Smooth muscle cell (in vitro differentiated cells): ENCODE measurements at regions not wholly inside any gene's neighbourhood (a gene's known extent, or its start where the extent isn't known, plus 50 kb on each side); places are given as distances from the start of the nearest gene placed in this dataset.
A peak's percentile ranks its signal among the peaks of the same experiment; 100 is the strongest.
"Not testable (repeated sequence)": the region's sequence is repeated elsewhere in the genome, so short reads cannot be mapped to it uniquely, and the experiment has no call there.

Experiments
- DNase-seq: peaks from one replicate; lab custom pipeline; 2025; ENCODE audit not compliant: unreplicated experiment; lab: John Stamatoyannopoulos, UW
- H2AFZ ChIP-seq: fragments of 200-600 bp; sonication (generic); 2 replicates; pipeline ENCODE4 v1.6.0; 2016; ENCODE audit warnings: antibody characterized with exemption, low read depth, mild to moderate bottlenecking
- H3F3A ChIP-seq: fragments of 200-600 bp; sonication (generic); 2 replicates; pipeline ENCODE4 v1.6.0; 2017; ENCODE audit warnings: antibody characterized with exemption, low read depth
- H3K27ac ChIP-seq: fragments of 200-600 bp; sonication (generic); 2 replicates; pipeline ENCODE4 v1.5.1; 2016; ENCODE audit warnings: low read depth, mild to moderate bottlenecking
- H3K27me3 ChIP-seq: fragments of 200-600 bp; sonication (generic); 2 replicates; pipeline ENCODE4 v1.6.1; 2016; ENCODE audit warnings: low read depth, mild to moderate bottlenecking
- H3K36me3 ChIP-seq: fragments of 200-600 bp; sonication (generic); 2 replicates; pipeline ENCODE4 v1.5.1; 2016; ENCODE audit warnings: low read depth
- H3K4me1 ChIP-seq: fragments of 200-600 bp; sonication (generic); 2 replicates; pipeline ENCODE4 v1.5.1; 2016; ENCODE audit warnings: low read depth
- H3K4me2 ChIP-seq: fragments of 200-600 bp; sonication (generic); 2 replicates; pipeline ENCODE4 v1.6.0; 2016; ENCODE audit warnings: mild to moderate bottlenecking
- H3K4me3 ChIP-seq: fragments of 200-600 bp; sonication (generic); 2 replicates; pipeline ENCODE4 v1.5.1; 2016; ENCODE audit warnings: mild to moderate bottlenecking
- H3K79me2 ChIP-seq: fragments of 200-600 bp; sonication (generic); 2 replicates; pipeline ENCODE4 v1.6.0; 2016; ENCODE audit warnings: low read depth, mild to moderate bottlenecking
- H3K9ac ChIP-seq: fragments of 200-600 bp; sonication (generic); 2 replicates; pipeline ENCODE4 v1.6.0; 2016; ENCODE audit warnings: low read depth
- H3K9me3 ChIP-seq: fragments of 200-600 bp; sonication (generic); replicated peaks from 2 replicates; pipeline ENCODE4 v1.5.1; 2016; ENCODE audit warnings: low read depth
- H4K20me1 ChIP-seq: fragments of 200-600 bp; sonication (generic); 2 replicates; pipeline ENCODE4 v1.6.0; 2016; ENCODE audit warnings: low read depth
- WGBS: methylation state at CpG from one replicate; pipeline ENCODE4 v1.1.7; 2016; ENCODE audit warnings: low lambda C conversion rate; 5-methylcytosine and 5-hydroxymethylcytosine counted together
- TF ChIP-seq, protein P1 (sequence below): fragments of 200-600 bp; sonication (generic); IDR thresholded peaks from 2 replicates; pipeline ENCODE4 v1.5.1; 2017; ENCODE audit warnings: borderline replicate concordance, mild to moderate bottlenecking, antibody characterized with exemption; ENCODE audit not compliant: insufficient read depth, poor library complexity, severe bottlenecking

DNA sequence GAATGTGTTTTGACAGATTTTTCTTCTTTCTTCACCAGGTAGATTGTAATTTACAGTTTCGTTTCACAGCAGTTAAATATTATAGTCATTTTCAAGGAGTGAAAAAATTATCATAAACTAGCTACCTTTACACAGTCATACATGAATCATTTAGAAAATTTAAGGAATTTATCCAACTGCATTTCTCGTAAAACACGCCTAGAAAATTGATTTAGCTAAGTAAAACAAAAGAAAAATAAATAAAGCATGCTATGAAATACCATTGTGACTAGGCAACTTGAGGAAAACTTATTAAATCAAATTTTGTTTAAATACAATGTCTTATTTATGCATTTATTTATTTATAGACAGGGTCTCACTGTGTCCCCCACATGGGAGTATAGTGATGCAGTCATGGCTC lies 109.9 kb upstream of the EMB start:
- no peaks in the 10 kb centered on the region for H3F3A ChIP-seq
- 68% methylated on average over 3 of the region's 3 CpGs for WGBS
- no peak overlapping the region for H3K4me2 ChIP-seq
- H3K27ac ChIP-seq, result no peak overlapping the region
- no peaks in the 10 kb centered on the region for H4K20me1 ChIP-seq
- H3K9ac ChIP-seq, result no peak overlapping the region
- H3K4me3 ChIP-seq, result no peak overlapping the region
- H3K4me1 ChIP-seq, result no peaks in the 10 kb centered on the region
- H3K27me3 ChIP-seq, result no peaks in the 10 kb centered on the region
- no peaks in the 10 kb centered on the region for H3K36me3 ChIP-seq
- TF ChIP-seq, protein P1, sequence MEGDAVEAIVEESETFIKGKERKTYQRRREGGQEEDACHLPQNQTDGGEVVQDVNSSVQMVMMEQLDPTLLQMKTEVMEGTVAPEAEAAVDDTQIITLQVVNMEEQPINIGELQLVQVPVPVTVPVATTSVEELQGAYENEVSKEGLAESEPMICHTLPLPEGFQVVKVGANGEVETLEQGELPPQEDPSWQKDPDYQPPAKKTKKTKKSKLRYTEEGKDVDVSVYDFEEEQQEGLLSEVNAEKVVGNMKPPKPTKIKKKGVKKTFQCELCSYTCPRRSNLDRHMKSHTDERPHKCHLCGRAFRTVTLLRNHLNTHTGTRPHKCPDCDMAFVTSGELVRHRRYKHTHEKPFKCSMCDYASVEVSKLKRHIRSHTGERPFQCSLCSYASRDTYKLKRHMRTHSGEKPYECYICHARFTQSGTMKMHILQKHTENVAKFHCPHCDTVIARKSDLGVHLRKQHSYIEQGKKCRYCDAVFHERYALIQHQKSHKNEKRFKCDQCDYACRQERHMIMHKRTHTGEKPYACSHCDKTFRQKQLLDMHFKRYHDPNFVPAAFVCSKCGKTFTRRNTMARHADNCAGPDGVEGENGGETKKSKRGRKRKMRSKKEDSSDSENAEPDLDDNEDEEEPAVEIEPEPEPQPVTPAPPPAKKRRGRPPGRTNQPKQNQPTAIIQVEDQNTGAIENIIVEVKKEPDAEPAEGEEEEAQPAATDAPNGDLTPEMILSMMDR, result no peak
- H2AFZ ChIP-seq, result no peak overlapping the region
- no peaks in the 10 kb centered on the region for H3K79me2 ChIP-seq
- H3K9me3 ChIP-seq, result no peaks in the 10 kb centered on the region
- DNase-seq, result no peak

DNA sequence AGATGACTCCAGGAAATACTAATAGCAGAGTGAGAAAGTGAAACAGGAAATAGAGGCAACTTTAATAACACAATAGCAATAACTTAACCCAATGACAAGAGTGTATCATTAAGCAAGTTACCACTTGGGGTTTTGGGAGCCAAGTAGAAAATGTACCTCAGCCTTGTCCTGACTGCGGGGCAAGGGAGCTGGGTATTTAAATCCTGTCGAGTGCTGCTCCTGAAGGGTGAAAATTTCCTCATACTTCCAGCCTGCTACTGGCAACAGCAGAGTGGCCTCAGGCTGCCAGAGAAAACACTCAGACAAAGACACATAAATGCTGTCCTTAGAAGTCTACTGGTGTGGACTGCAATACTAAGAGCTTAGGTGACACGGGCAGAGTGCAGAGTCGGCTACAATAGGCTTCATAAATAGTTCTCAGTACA lies 112.5 kb upstream of the EMB start:
- peak overlapping the region; percentile 35 for H3K27ac ChIP-seq
- no peaks in the 10 kb centered on the region for H4K20me1 ChIP-seq
- no peaks in the 10 kb centered on the region for H3K9me3 ChIP-seq
- no peaks in the 10 kb centered on the region for H3F3A ChIP-seq
- H3K4me1 ChIP-seq, result no peaks in the 10 kb centered on the region
- WGBS, result 45% methylated on average over 4 of the region's 4 CpGs
- H3K4me3 ChIP-seq, result no peak overlapping the region
- H3K4me2 ChIP-seq, result peak overlapping the region; percentile 68
- peak overlapping the region; percentile 82 for H2AFZ ChIP-seq
- no peak overlapping the region for H3K9ac ChIP-seq
- DNase-seq, result no peak
- TF ChIP-seq, protein P1, result no peak
- no peaks in the 10 kb centered on the region for H3K27me3 ChIP-seq
- H3K79me2 ChIP-seq, result no peaks in the 10 kb centered on the region
- H3K36me3 ChIP-seq, result no peaks in the 10 kb centered on the region

DNA sequence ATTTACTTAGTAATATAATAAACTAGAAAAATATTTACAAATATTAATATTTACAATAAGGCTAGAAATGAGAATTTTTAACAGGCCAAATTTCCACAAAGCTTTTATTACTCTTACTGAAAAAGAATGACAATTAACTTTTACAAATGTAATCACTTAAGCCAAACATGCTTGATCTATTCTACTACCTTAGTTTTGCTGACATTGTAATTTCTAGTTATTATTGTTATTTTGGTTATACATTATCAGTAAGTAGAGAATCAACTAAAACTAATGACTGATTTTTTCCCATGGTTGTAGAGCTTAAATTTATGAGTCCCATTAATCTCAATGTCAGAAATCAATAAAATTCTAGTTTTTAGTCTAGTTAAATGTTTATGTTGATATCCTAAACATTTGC lies 107.8 kb upstream of the PARP8 start:
- H3K4me2 ChIP-seq, H3K4me1 ChIP-seq, H3K27ac ChIP-seq, H3K79me2 ChIP-seq, H3K27me3 ChIP-seq, H4K20me1 ChIP-seq, H3F3A ChIP-seq, H3K9me3 ChIP-seq, H3K4me3 ChIP-seq, H3K36me3 ChIP-seq, DNase-seq, H2AFZ ChIP-seq, H3K9ac ChIP-seq: not testable (repeated sequence)

DNA sequence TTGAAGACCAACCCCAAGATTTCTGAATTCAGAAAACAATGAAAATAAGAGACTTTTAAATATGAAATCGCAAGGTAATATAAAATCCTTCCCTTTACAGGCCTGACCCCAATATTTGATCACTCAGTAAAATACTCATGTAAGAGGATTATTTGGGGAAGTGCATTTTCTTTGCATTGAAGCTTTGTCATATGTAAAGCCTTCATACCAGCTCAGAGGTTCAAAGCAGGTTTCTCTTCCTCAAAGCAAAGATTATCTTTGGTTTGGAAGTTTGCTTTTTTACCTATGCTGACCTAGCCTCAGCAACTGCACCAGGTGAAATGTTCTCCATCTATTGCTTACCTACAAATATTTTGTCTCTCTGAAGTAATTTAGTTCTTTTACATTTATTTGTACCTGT lies 106.5 kb upstream of the PARP8 start:
- no peak overlapping the region for H3K4me2 ChIP-seq
- no peaks in the 10 kb centered on the region for H3K36me3 ChIP-seq
- no peak for DNase-seq
- no peak overlapping the region for H3K9ac ChIP-seq
- 96% methylated on average over 1 of the region's 1 CpG for WGBS
- TF ChIP-seq, protein P1, result no peak
- no peak overlapping the region for H3K27ac ChIP-seq
- no peaks in the 10 kb centered on the region for H4K20me1 ChIP-seq
- no peaks in the 10 kb centered on the region for H3K27me3 ChIP-seq
- no peaks in the 10 kb centered on the region for H3K4me1 ChIP-seq
- H2AFZ ChIP-seq, result no peak overlapping the region
- H3K9me3 ChIP-seq, result no peaks in the 10 kb centered on the region
- no peaks in the 10 kb centered on the region for H3F3A ChIP-seq
- no peaks in the 10 kb centered on the region for H3K79me2 ChIP-seq
- H3K4me3 ChIP-seq, result no peak overlapping the region
